IPS-NIHi7 (cell line): ENCODE measurements at regions not wholly inside any gene's neighbourhood (a gene's known extent, or its start where the extent isn't known, plus 50 kb on each side); places are given as distances from the start of the nearest gene placed in this dataset.
A peak's percentile ranks its signal among the peaks of the same experiment; 100 is the strongest.

Experiments used
- DNase-seq: peaks from one replicate; pipeline ENCODE4 v3.0.0; 2012; ENCODE audit warnings: mixed read lengths; ENCODE audit errors: extremely low spot score

DNA sequence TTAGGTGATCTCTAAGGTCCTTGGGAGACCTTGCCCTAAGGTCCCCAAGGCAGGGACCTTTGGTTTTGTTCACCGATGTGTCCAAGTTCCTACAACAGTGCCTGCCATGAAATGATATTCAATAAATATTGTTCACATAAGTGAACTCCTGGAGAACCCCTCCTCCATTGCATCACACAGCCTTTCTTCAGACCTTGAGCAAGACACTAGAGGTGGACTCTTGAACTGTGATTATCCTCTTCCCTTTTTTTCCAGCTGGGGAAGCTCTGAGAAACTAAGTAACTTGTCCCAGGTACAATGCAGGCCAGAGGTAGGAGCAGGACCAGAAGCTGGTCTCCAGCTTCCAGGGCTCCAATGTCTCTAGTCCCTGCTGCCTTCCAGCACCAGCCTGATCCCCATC is 76.6 kb upstream of the LMO1 start:
- no peak for DNase-seq

DNA sequence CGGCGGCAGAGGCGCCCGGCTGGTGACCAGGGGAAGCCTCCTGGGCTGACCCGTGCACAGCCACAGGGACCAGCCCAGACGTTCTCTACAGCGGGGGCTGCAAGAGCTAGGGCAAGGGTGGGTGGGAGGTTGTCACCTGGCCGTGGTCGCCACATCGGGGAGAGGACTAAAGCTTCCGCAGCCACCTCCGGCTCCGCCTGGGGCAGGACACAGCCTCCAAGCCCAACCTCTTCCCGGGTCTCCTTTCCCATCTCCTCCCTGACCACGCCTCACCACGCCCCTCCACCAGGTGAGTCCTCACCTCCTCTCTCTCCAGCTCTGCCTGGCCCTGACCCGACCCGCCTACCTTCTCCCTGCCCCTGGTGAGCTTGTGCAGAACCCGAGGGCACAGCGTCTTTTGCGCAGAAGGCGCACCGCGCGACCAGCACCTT is 75.9 kb upstream of the LMO1 start:
- peak; percentile 53 for DNase-seq

DNA sequence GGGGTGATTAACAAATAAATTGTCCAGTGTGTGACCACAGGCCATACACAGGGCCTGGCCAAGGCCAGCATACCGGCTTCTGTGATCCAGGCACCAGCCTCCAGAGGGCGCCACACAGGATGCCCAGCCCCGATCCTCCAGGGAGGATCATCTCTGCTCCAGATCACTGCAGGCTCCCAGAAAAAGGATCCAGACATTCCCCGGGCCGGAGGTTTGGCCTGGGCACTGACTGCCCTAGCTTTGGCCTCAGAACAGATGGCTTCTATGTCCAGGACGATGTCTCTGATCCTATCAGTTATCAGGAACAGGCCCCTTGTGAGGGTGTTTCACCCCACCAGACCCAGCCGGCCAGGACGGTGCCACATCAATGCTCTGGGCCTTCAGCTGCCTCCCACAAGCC is 74.5 kb upstream of the LMO1 start:
- peak; percentile 87 for DNase-seq

DNA sequence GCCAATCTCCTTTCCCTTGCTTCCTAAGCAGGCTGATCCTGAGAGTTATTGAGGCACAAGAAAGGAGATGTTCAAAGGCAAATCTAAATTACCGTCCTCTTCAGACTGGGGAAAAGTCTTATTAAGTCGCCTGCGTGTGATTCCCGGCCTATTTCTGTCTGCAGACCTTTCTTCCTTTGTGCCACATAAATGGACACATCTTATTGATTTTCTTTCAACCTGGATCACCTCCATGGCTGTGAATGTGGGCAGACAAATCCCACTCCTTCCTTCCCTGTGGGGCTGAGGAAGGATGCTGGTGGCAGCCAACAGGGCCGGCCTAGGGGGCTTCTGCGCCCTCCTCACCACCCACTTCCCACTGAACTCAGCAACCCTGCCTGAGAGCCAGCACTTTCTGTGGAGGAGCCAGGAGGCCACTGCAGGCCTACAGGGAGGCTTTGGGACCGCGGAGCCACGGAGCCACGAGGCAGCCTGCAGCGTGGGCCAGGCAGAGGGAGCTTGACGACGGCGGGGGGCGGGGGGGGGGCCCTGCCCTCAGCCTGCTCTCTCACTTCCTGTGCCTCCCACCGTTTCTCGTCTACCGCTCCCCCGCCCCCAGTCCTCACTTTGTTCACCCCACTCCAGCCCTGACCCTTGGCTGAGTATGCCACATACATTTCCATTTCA is 73.6 kb upstream of the LMO1 start:
- DNase-seq = no peak

DNA sequence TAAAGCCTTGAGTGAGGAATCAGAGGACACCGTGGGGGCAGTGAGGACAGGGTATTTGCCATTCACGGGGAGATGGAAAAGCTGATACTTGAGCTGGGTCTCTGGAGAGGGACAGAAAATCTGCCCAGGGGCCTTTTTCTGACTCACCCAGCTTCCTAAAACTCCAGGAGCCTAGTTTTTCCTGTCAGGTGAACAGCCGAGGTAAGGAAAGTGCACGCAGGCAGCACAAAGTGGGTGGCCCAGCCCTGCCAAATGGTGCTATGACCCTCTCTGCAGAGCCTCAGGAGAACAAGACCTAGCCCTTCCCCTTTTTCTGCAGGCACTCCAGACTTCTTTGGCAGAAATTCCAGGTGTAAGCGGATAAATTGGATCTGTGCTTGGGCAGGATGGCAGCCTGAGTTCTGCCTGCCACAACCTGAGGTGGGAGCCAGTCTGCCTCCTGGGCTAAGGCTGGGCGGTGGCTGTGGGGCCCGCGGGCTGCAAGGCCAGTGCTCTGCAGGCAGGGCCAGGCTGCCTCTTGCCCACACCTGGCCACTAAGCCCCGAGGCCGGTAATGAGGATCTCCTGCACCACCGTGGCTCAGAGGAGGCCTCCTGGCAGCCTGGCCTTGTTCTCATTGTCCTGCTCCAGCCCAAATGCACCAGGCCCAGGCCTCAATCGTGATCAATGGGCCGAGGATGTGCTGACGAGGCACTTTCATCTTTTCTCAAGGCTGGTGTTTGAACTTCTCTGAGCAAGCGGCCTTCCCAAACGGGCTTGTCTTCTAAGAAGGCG is 72.9 kb upstream of the LMO1 start:
- no peak for DNase-seq

DNA sequence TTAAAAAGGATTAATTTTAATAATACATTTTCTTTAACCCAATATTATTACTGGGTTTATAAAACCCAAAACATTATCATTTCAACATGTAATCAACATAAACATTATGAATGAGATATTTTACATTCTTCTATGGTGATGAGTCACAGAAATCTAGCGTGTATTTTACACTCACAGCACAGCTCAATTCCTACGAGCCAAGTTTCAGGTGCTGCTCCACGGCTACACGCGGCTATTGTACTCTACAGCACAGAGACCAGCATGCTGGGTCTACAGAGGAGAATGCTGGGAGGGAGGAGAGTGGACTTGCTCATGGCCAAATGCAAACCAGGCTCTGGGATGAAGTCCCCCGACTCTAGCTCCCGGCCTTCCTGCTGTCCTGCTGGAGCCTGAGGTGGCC is 72.0 kb upstream of the LMO1 start:
- no peak for DNase-seq

DNA sequence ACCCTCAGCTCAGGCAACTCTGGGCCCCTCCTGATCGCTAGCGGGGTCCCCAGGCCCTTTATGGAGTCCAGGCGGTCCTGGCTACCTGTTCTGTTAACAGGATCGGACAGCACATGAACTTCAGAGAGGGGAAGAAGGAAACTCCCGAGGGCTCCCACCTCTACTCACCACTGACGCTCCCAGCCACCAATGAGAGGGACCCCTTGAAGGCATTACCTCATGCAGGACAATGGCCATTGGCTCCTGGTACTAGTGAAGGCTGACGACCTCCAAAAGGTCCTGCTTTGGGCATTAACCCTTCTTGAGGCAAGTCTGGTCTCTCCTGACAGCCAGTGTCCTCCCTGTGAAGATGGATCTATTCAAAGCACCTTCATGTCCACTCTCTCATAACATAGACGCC is 71.5 kb upstream of the LMO1 start:
- DNase-seq = no peak

DNA sequence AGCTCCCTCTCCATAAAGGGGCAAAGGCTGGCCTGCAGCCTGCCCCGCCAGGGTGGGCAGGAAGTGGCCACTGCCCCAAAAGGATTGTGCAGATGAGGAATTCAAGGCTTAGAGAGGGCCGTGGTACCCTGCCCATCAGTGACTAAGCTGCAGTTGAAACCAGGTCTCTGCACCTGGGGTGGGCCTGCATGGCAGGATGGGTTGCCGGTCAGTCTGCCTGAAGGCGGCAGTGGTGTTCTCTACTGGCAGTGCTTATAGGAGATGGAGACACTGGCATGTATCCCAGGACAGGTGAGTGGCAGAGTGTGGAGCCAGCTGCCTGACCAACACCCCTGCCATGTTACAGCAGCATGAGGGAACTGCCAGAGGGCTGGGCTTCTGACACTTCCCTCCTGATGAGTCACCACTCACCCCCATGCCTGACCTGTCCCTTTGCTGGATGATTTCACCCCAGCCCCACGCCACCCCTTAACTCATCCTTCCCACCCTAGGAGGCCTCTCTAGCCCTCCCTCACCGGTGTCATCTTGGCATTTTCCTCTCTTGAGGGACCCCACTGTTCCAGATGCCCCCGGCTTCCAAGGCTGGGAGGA is 70.2 kb upstream of the LMO1 start:
- DNase-seq = no peak

DNA sequence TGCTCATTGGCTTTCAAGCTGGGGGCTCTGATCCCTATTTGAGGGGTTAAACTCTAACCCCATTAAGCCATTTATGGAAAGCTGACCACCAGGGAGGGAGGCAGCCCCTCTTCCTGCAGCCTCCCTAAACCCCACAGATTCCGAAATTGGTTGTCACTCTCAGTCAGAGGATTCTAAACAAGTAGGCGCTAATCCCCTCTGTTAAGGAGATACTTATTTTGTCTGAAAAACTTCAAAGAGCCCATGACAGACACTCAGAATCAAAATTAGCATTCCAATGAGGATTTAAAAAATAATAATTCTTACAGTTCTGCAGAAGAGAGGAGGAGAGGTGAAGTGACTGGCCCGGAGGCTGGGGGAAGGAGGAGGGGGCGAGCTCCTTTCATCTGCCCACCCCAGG is 69.7 kb upstream of the LMO1 start:
- DNase-seq = no peak

DNA sequence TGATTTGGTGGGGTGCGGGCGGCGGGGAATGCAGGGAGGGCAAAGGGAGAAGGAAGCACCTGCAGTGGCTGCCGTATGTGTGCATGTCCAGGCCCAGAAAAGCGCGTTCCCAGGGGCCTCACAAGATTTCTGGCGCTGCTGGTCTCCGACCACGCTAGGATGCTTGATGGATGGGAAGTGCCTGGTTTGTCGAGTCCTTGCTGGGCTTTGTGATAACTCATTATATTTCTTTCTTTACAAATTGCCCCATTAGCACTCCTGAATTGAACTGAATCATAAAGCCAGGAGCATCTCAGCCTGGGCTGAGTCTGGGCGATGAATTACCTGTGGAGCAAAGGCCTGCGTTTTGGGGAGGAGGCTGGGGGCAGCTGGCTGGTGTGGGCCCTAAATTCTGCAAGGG is 69.2 kb upstream of the LMO1 start:
- DNase-seq = no peak

DNA sequence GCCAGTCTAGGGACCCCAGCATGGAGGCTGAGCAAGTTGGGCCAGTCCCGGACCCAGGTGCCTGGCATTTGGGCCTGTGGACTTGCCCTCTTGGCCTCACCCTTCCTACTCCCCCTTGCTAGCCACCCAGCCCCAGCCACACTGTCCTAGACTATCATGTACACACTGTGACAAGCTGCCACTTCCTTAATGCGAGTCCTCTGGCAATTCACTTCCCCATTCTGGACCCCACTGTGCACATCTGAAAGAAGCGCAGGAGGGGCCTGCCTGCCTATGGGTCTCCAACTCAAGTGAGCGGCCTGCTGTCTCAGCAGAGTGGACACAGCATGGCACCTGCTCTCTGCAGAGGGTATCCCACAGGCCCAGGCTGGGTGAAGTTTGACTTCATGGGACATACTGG is 68.5 kb upstream of the LMO1 start:
- DNase-seq = no peak

DNA sequence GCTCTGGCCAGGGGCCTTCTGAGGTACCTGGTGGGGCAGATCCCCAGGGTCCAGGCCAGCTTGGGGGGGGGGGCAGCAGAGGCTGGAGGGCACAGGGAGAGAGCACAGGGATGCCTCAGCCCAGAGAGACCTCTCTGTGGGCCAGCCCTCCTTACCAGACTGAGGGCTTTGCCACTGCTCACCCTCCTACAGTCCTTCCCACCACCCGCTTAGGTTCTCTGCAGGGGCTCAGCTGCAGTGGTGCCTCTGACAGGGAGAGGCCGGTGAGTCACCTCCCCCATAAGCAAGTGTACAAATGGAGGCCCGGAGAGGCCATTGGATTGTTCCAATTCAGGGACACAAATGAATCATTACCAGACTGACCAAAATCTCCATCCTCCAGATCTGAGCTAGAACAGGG is 68.1 kb upstream of the LMO1 start:
- no peak for DNase-seq

DNA sequence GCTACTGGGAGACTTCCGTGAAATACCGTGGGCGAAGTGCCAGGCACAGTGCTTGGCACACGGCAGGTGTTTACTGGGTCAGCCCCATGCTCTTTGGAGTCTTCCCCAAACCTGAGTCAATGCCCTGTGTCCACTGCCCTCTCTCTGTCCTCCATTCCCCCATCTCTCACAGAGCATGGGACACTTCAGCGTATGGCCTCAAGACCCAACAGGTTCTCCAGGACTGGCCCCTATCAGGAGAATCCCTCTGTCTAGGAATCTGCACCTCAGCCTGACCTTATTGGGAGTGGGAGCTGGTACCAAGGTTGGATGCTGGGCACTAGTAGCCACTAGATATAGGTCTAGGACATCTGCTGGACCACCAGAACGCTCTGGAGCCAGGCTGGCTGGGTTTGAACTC is 67.2 kb upstream of the LMO1 start:
- DNase-seq = no peak

DNA sequence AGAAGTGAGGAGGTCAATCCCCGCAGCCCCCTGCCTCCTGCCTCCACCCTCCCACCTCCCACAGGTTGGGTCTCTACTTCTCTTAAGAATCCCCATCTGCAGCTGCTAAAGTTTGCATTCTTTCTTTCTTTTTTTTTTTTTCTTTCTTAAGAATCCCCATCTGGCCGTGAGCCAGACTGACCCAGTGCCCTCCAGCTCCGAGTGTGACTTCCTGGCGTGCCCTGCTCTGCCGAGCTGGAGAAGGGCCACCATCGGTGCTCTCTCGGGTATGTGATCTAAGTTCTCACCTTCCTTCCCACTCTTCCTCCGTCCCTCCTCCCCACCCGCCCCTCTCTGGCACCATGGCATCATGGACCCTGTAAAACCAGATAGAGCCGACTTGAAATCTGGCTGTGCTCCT is 66.7 kb upstream of the LMO1 start:
- no peak for DNase-seq

DNA sequence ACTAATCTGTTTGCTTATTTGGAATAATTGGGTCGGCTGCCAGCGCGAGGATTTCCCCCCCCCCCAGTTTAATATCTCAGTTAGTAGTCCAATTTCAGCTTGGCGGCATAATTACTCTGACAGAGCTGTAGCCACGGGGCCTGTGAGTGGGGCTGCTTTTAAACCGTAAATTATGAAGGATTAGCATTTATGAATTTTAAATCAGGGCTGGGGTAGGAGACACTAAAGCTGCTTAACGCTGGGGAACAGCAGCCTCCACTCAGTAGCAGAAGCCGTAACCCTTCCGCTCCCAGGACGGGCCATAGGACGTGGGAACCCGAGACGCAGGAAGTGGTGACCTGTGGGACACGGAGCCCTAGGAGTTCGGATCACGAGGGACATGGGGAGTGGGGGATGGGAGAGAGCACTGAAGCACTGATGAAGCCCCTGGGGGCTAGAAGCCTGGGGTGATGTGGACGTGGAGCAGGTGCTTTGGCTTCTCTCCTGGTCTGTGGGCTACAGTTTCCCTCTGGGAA is 66.2 kb upstream of the LMO1 start:
- no peak for DNase-seq

DNA sequence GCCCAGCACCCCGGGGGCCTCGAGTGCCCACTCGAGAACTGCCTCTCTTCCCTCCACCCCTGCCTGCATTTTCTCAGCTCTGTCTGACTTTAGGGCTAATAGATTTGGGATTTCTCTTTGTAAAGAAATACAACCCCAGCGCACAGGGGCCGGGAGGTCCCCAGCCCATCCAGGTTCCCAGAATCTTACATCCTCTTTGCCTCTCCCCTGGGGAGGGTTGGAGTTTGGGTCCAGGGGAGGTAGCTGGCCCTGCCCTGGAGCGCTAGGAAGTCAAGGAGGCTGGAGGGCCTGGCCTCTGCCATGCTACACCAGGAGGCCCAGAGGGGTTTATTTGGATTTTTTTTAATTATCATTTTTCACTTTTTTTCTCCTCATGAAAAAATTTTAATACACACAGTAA is 65.7 kb upstream of the LMO1 start:
- DNase-seq = no peak

DNA sequence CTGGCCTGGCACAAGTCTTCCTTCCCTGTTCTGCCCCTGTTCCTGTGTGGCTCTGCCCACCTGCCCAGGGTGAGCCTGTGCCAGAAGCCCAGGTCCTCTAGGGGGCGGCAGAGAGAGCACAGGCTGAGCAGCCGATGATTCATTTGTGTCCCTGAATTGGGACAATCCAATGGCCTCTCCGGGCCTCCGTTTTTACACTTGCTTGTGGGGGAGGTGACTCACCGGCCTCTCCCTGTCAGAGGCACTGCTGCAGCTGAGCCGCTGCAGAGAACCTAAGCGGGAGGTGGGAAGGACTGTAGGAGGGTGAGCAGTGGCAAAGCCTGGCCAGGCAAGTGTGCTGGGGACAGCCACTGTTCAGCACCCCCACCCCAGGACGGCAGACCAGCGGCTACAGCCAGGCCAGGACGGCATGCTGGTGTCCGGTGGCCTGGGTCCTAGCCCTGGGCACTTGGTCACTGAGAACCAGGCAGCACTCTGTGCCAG is 65.2 kb upstream of the LMO1 start:
- DNase-seq = peak; percentile 96

DNA sequence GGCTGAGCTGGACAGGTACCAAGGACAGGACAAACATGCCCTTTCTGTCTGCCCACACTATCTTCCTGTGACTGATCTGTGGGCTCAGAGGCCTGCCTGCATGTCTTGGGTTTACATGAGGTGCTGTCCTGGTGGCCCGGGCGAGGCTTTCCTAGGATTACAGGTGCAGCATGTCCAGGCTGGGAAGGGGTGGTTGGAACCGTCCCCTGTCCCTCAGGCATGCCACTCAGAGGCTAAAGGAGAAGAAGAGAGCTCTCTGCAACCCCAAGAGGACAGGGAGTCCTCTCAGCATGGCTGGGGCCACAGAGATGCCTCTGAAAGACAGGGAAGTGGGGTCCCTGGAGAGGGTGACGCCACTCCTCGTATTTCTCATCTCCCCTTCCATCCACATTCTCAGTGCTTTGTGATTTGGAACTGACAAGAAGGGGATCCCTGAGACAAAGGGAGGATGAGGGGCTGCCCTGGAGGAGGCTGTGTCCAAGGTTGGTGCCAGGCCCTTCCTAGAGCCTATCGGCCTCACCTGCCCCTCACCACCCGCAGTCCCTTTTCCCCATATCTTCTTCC is 64.6 kb upstream of the LMO1 start:
- DNase-seq = no peak

DNA sequence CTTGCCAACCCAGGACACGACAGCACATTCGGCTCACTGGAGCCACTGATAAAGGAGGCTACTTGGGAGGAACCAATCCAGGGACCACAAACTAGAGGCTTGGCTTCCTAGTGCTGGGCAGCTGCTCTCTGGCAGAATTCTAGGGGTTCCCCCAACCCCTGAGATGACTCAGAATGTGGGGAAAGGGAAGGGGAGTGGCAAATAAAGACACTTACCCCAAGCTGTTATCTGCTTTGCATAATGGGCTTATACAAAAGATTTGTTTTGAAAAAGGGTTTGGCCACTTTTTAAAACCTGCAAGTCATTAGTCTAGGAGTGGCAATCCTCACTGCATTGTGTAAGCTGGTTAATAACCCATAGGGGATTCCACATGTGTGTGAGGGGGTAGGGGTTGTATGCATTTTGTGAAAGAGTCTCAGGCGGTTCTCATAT is 64.1 kb upstream of the LMO1 start:
- no peak for DNase-seq

DNA sequence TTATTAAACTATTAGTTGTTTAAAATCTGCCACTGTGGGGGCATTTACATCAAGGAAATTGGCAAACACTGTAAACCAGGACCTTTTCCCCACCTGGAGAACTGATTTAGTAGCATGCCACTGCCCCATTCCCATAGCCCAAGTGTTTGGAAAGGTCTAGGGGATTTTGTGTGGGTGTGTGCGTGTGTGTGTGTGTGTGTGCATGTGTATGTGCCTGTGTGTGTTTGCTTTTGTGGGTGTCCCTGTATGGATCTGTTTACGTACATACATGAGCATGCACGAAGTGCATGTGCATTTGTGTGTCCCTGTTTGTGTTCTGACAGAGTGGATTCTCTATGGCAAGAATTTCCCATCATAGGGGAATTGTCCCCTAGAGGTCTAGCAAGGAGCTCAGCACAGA is 62.7 kb upstream of the LMO1 start:
- DNase-seq = no peak

DNA sequence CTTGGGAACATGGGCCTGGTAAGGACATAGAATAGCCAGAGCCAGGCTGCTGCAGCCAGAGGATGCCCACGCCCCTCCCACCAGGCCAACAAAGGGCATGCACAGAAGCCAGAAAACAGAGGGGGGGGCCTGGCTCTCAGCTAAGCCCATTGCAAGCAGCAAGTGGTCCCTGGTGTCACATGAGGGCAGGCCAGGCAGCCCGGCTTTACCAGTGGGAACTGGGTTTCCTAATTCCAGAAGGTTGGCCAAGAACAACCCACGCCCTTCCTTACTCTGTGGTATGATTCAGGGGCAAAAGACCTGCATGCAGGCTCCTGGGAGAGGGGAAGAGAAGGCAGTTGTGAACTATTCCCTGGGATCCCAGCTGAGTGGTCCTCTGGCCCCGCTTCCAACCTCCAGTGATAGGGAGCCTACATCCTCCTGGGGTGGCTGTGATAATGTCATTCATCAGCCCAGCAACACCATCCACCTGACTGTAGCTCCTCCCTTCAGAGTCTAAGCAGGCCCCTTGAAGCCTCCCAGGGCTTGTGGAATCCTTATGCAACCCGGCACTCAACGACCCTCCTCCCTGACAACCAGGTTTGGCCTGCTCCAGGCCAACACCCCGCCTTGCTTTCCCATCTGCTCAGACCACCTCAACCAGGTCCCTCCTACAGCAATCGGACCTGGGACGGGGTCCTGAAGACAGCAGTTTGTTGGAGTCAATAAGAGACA is 62.1 kb upstream of the LMO1 start:
- DNase-seq = peak; percentile 61
